ENCODE measurements at regions not wholly inside any gene's neighbourhood (a gene's known extent, or its start where the extent isn't known, plus 50 kb on each side); places are given as distances from the start of the nearest gene placed in this dataset.

DNA sequence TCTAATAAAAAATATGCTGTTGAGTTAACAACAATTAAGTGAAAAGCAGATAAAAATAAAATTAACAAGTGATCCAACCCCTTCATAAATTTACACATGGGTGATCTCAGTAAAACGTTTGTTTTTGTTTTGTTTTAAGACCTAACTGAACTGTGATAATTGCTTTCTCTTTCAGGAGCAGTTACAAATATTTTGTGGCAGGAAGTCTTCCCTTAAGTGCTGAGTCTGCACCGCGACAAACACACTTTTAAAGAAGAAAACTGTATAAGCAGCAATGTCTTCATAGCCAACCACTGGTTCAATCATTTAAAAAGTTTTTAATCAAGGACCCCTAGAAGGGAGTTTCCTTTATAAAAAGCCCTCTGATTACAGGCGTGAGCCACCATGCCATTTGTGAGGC, 53.7 kb upstream of the NFKB1 start:
- no peak for TF ChIP-seq EZH2 (IDR thresholded peaks at IDR 0.05; ENCODE audit: low read length)
- TF ChIP-seq CTCF (optimal IDR thresholded peaks at IDR 0.05 in 1 of 3, IDR thresholded peaks at IDR 0.05 in 1 of 3, conservative IDR thresholded peaks at IDR 0.05 in 1 of 3; ENCODE audit: extremely low read depth in 1 of 3, insufficient read depth in 2 of 3, low read length in 3 of 3): no peak

Measured in keratinocyte (primary cell).